Activated CD4-positive, alpha-beta T cell treated with anti-CD3 and anti-CD28 coated beads, Interleukin-2, amount 50 U/mL, for 16 hours (primary cell): ENCODE measurements at regions not wholly inside any gene's neighbourhood (a gene's known extent, or its start where the extent isn't known, plus 50 kb on each side); places are given as distances from the start of the nearest gene placed in this dataset.

ENCODE experiments used
- DNase-seq: peaks from one replicate; pipeline ENCODE4 v3.0.0-alpha.2; 2020

GRCh38 chr12:118467641-118468305 is 91.4 kb downstream of the SUDS3 start:
- DNase-seq, result no peak

GRCh38 chr12:118472940-118473339 is 96.6 kb downstream of the SUDS3 start:
- DNase-seq, result no peak

- DNase-seq, result no peak
These were observed 103.9 kb downstream of the SUDS3 start for GRCh38 chr12:118480235-118480634.

GRCh38 chr12:118488034-118488433 is 111.7 kb downstream of the SUDS3 start:
- DNase-seq, result no peak

GRCh38 chr12:118493962-118494361 is 117.6 kb downstream of the SUDS3 start:
- DNase-seq, result no peak

- no peak for DNase-seq
These were observed 118.4 kb downstream of the SUDS3 start for GRCh38 chr12:118494776-118495175.

- DNase-seq, result no peak
These were observed 118.9 kb downstream of the SUDS3 start for GRCh38 chr12:118495296-118495695.

- no peak for DNase-seq
These were observed 121.8 kb downstream of the SUDS3 start for GRCh38 chr12:118498171-118498570.

GRCh38 chr12:118500299-118500698 is 123.9 kb downstream of the SUDS3 start:
- DNase-seq, result no peak

GRCh38 chr12:118501489-118501888 is 125.1 kb downstream of the SUDS3 start:
- DNase-seq, result no peak

- DNase-seq, result no peak
These were observed 127.1 kb downstream of the SUDS3 start for GRCh38 chr12:118503476-118503875.

GRCh38 chr12:118512669-118513068 is 136.3 kb downstream of the SUDS3 start:
- DNase-seq, result no peak

GRCh38 chr12:118513611-118514010 is 137.3 kb downstream of the SUDS3 start:
- no peak for DNase-seq

GRCh38 chr12:118514297-118514696 is 137.9 kb downstream of the SUDS3 start:
- no peak for DNase-seq

- no peak for DNase-seq
These were observed 144.1 kb downstream of the SUDS3 start for GRCh38 chr12:118520214-118521035.

GRCh38 chr12:118521036-118521370 is 144.6 kb downstream of the SUDS3 start:
- DNase-seq, result no peak

- no peak for DNase-seq
These were observed 148.1 kb downstream of the SUDS3 start for GRCh38 chr12:118524446-118524845.

GRCh38 chr12:118525216-118525615 is 148.9 kb downstream of the SUDS3 start:
- no peak for DNase-seq

GRCh38 chr12:118526255-118527095 is 150.1 kb downstream of the SUDS3 start:
- no peak for DNase-seq

GRCh38 chr12:118527310-118527709 is 151.0 kb downstream of the SUDS3 start:
- no peak for DNase-seq

- DNase-seq, result no peak
These were observed 152.3 kb downstream of the SUDS3 start for GRCh38 chr12:118528625-118529024.

GRCh38 chr12:118534003-118534402 is 157.6 kb downstream of the SUDS3 start:
- DNase-seq, result no peak

- no peak for DNase-seq
These were observed 160.1 kb downstream of the SUDS3 start for GRCh38 chr12:118536306-118536906.
